ENCODE measurements at regions not wholly inside any gene's neighbourhood (a gene's known extent, or its start where the extent isn't known, plus 50 kb on each side); places are given as distances from the start of the nearest gene placed in this dataset.
"Not testable (repeated sequence)": the region's sequence is repeated elsewhere in the genome, so short reads cannot be mapped to it uniquely, and the experiment has no call there.

GRCh38 chr16:61148930-61149329 is 887.3 kb downstream of the CDH8 start:
- TF ChIP-seq CTCF (conservative IDR thresholded peaks at IDR 0.05) (peak; percentile 64), ZFX (IDR thresholded peaks at IDR 0.05) (no peak)
- no peak overlapping the region for H3K27ac ChIP-seq

- TF ChIP-seq CTCF (conservative IDR thresholded peaks at IDR 0.05) (no peak), ZFX (IDR thresholded peaks at IDR 0.05) (no peak)
- no peak overlapping the region for H3K27ac ChIP-seq
These were observed 889.8 kb downstream of the CDH8 start for GRCh38 chr16:61146429-61146828.

DNA sequence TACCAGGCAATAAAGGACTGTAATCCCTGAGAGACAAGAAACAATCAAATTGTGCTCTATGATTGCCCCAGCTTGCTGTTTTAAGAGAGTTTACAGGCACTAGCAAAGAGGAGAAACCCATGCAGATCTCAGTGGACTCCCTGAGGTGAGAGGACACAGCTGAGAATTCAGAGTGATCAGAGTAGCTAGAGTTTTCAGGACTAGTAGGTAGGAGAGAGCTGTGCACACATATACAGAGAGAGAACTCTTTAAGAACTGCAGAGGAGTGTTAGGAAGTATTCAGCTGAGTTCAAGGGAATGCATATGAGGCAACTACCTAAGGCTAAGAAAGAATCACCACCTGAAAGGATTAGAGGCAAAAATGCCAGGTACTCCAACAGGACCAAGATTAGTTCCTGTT is 904.8 kb downstream of the CDH8 start:
- no peak overlapping the region for H3K27ac ChIP-seq
- TF ChIP-seq CTCF (conservative IDR thresholded peaks at IDR 0.05) (no peak), ZFX (IDR thresholded peaks at IDR 0.05) (no peak)

- TF ChIP-seq ZFX (IDR thresholded peaks at IDR 0.05) (no peak), CTCF (conservative IDR thresholded peaks at IDR 0.05) (no peak)
- H3K27ac ChIP-seq = no peak overlapping the region
These were observed 907.5 kb downstream of the CDH8 start for GRCh38 chr16:61128545-61129323.

GRCh38 chr16:61105544-61105943 is 930.7 kb downstream of the CDH8 start:
- H3K27ac ChIP-seq = no peak overlapping the region
- TF ChIP-seq CTCF (conservative IDR thresholded peaks at IDR 0.05) (no peak), ZFX (IDR thresholded peaks at IDR 0.05) (no peak)

DNA sequence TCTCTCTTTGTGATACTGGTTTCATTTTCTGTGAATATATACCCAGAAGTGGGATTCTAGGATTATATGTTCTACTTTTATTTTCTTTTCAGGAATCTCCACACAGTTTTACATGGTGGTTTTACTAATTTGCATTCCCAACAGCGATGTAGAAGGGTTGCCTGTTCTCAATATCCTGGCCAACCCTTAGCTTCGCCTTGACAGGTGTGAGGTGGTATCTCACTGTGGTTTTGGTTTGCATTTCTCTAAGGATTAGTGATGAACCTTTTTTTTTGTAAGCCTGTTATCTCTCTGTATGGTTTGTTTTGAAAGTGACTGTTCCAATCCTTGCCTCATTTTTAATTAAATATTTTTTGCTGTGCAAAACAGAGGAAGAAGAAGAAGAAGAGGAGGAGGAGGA is 937.7 kb downstream of the CDH8 start:
- no peak for TF ChIP-seq CTCF (conservative IDR thresholded peaks at IDR 0.05)
- no peak for TF ChIP-seq ZFX (IDR thresholded peaks at IDR 0.05)
- H3K27ac ChIP-seq = no peak overlapping the region

- not testable (repeated sequence) for H3K27ac ChIP-seq
These were observed 944.9 kb downstream of the CDH8 start for GRCh38 chr16:61091300-61091699.

- TF ChIP-seq CTCF (conservative IDR thresholded peaks at IDR 0.05) = no peak
- TF ChIP-seq ZFX (IDR thresholded peaks at IDR 0.05) = no peak
- no peak overlapping the region for H3K27ac ChIP-seq
These were observed 952.5 kb downstream of the CDH8 start for GRCh38 chr16:61083711-61084110.
